SK-N-SH (cell line): ENCODE measurements at regions not wholly inside any gene's neighbourhood (a gene's known extent, or its start where the extent isn't known, plus 50 kb on each side); places are given as distances from the start of the nearest gene placed in this dataset.

Source experiments
- CTCF ChIA-PET: fragments of 300-600, 350-600 bp; formaldehyde crosslinking; extraction: SDS; loops from one replicate; lab custom pipeline; 2021; lab: Yijun Ruan, JAX
- POLR2A ChIA-PET: fragments of 350-600 bp; sonication (Branson Sonifier 250); formaldehyde crosslinking; extraction: SDS; loops from one replicate; lab custom pipeline; 2020; ENCODE audit warnings: antibody characterized with exemption, inconsistent platforms; lab: Yijun Ruan, JAX
- DNase-seq: peaks from one replicate; pipeline ENCODE4 v3.0.0; 2012
- H2AFZ ChIP-seq: fragments of 200-600 bp; sonication (generic); 2 replicates; pipeline ENCODE4 v1.8.1; 2016; ENCODE audit warnings: antibody characterized with exemption, mild to moderate bottlenecking, low read depth
- H3F3A ChIP-seq: fragments of 200-600 bp; sonication (generic); replicated peaks from 2 replicates; pipeline ENCODE3; 2016; ENCODE audit warnings: antibody characterized with exemption, mild to moderate bottlenecking; ENCODE audit not compliant: insufficient read depth
- H3K27ac ChIP-seq, 2 experiments: fragments of 200-500 bp in 1 of 2; fragments of 200-600 bp in 1 of 2; sonication (Bioruptor generic) in 1 of 2; sonication (generic), shearing (Covaris generic) in 1 of 2; 2 replicates each; pipeline versions ENCODE4 v1.5.1 to v1.6.1; 2014 to 2016; ENCODE audit warnings: low read depth in 2 of 2, inconsistent platforms in 1 of 2, low read length in 1 of 2, mild to moderate bottlenecking in 1 of 2, mixed read lengths in 1 of 2
- H3K27me3 ChIP-seq: fragments of 200-600 bp; sonication (generic), shearing (Covaris generic); 2 replicates; pipeline ENCODE4 v1.6.1; 2016; ENCODE audit warnings: mixed run types; ENCODE audit not compliant: insufficient read depth
- H3K36me3 ChIP-seq, 2 experiments: fragments of 200-500 bp in 1 of 2; fragments of 200-600 bp in 1 of 2; sonication (Bioruptor generic) in 1 of 2; sonication (generic) in 1 of 2; replicated peaks in 1 of 2; 2 replicates each; pipeline versions ENCODE3 to v1.5.1; 2014 to 2016; ENCODE audit warnings: low read length in 1 of 2, mild to moderate bottlenecking in 1 of 2; ENCODE audit not compliant: insufficient read depth in 2 of 2, control insufficient read depth in 1 of 2
- H3K4me1 ChIP-seq, 2 experiments: fragments of 200-500 bp in 1 of 2; fragments of 200-600 bp in 1 of 2; sonication (Bioruptor generic) in 1 of 2; sonication (generic), shearing (Covaris generic) in 1 of 2; 2 replicates each; pipeline versions ENCODE4 v1.5.1 to v1.6.1; 2014 to 2016; ENCODE audit warnings: low read depth in 1 of 2, low read length in 1 of 2, mixed run types in 1 of 2; ENCODE audit not compliant: insufficient read depth in 2 of 2, control insufficient read depth in 1 of 2
- H3K4me2 ChIP-seq: fragments of 200-600 bp; sonication (generic), shearing (Covaris generic); 2 replicates; pipeline ENCODE4 v1.6.1; 2017; ENCODE audit warnings: mixed run types
- H3K4me3 ChIP-seq, 2 experiments: fragments of 200-500 bp in 1 of 2; fragments of 200-600 bp in 1 of 2; sonication (Bioruptor generic) in 1 of 2; sonication (generic), shearing (Covaris generic) in 1 of 2; 2 replicates each; pipeline versions ENCODE4 v1.5.1 to v1.8.1; 2014 to 2016; ENCODE audit warnings: low read depth in 2 of 2, inconsistent platforms in 1 of 2, low read length in 1 of 2, mild to moderate bottlenecking in 1 of 2, mixed read lengths in 1 of 2, moderate library complexity in 1 of 2
- H3K79me2 ChIP-seq: fragments of 200-600 bp; sonication (generic); 2 replicates; pipeline ENCODE4 v1.8.1; 2017; ENCODE audit warnings: mild to moderate bottlenecking; ENCODE audit not compliant: insufficient read depth
- H3K9ac ChIP-seq: fragments of 200-600 bp; sonication (generic); 2 replicates; pipeline ENCODE4 v1.6.1; 2017; ENCODE audit warnings: mixed run types
- H3K9me2 ChIP-seq: fragments of 200-600 bp; sonication (generic); 2 replicates; pipeline ENCODE4 v1.6.1; 2017; ENCODE audit warnings: mixed run types
- H3K9me3 ChIP-seq: fragments of 200-600 bp; sonication (generic); 2 replicates; pipeline ENCODE4 v1.6.1; 2017; ENCODE audit warnings: mixed run types, mild to moderate bottlenecking, moderate library complexity
- H4K20me1 ChIP-seq: fragments of 200-600 bp; sonication (generic); 2 replicates; pipeline ENCODE4 v1.6.1; 2017; ENCODE audit warnings: mild to moderate bottlenecking, mixed run types; ENCODE audit not compliant: insufficient read depth
- ELF1 ChIP-seq: IDR thresholded peaks from 2 replicates; pipeline ENCODE4 v1.4.0; 2012
- EP300 ChIP-seq, 2 experiments: IDR thresholded peaks; 2 replicates each; pipeline versions ENCODE4 v1.4.0 to v1.6.1; 2012; ENCODE audit warnings: borderline replicate concordance in 1 of 2, low read depth in 1 of 2, low read length in 1 of 2
- EZH2phosphoT487 ChIP-seq: fragments of 200-600 bp; sonication (generic); IDR thresholded peaks from 2 replicates; pipeline ENCODE4 v1.6.1; 2017; ENCODE audit warnings: low read depth, mixed run types, mild to moderate bottlenecking, antibody characterized with exemption, moderate library complexity, borderline replicate concordance
- NRF1 ChIP-seq: IDR thresholded peaks from 2 replicates; pipeline ENCODE4 v1.6.1; 2012; ENCODE audit warnings: low read depth, mild to moderate bottlenecking, low read length
- PBX3 ChIP-seq: IDR thresholded peaks from 2 replicates; pipeline ENCODE4; 2012
- RCOR1 ChIP-seq: fragments of 150-350 bp; IDR thresholded peaks from 2 replicates; pipeline ENCODE4 v1.6.1; 2017; ENCODE audit warnings: antibody characterized with exemption, low read length
- REST ChIP-seq: IDR thresholded peaks from 2 replicates; pipeline ENCODE4 v1.6.1; 2012; ENCODE audit warnings: mild to moderate bottlenecking, low read depth, low read length, moderate library complexity
- RXRA ChIP-seq: IDR thresholded peaks from 2 replicates; pipeline ENCODE4 v1.4.0; 2012; ENCODE audit warnings: low read depth, mild to moderate bottlenecking, borderline replicate concordance
- TAF1 ChIP-seq: IDR thresholded peaks from 2 replicates; pipeline ENCODE4 v1.6.1; 2012; ENCODE audit warnings: low read depth, mild to moderate bottlenecking, low read length, moderate library complexity, borderline replicate concordance
- TEAD4 ChIP-seq: IDR thresholded peaks from 2 replicates; pipeline ENCODE4 v1.4.0; 2012; ENCODE audit warnings: mild to moderate bottlenecking, borderline replicate concordance; ENCODE audit not compliant: insufficient read depth
- USF2 ChIP-seq: fragments of 150-350 bp; IDR thresholded peaks from 2 replicates; pipeline ENCODE4 v1.6.1; 2017; ENCODE audit warnings: antibody characterized with exemption, low read length, low read depth, borderline replicate concordance
- YY1 ChIP-seq: IDR thresholded peaks from 2 replicates; pipeline ENCODE4 v1.4.0; 2012; ENCODE audit warnings: low read depth, mild to moderate bottlenecking
- ZBTB33 ChIP-seq: IDR thresholded peaks from 2 replicates; pipeline ENCODE4 v1.4.0; 2012; ENCODE audit warnings: low read depth, borderline replicate concordance
- WGBS: methylation state at CpG from one replicate; pipeline ENCODE4 v1.1.6; 2017; ENCODE audit warnings: low lambda C conversion rate; 5-methylcytosine and 5-hydroxymethylcytosine counted together
- TF ChIP-seq, protein P1 (sequence below): IDR thresholded peaks from 2 replicates; pipeline ENCODE4 v1.4.0; 2012; ENCODE audit warnings: low read depth
- TF ChIP-seq, protein P2 (sequence below): fragments of 150-350 bp; IDR thresholded peaks from 2 replicates; pipeline ENCODE4 v1.6.1; 2016; ENCODE audit warnings: mild to moderate bottlenecking, low read depth, low read length

DNA sequence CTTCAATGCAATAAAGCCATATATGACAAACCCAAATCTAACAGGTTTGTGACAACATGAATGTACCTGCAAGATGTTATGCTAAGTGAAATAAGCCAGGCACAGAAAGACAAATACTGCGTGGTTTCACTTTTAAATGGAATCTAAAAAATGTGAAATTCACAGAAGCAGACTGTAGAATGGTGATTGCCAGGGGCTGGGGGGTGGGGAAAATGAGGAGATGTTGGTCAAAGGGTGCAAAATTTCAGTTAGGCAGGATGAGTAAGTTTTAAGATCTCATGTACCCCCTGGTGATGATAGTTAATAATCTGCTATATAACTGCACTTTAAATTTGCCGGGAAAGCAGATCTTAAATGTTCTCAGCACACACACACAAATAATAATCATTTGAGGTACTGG, 160.5 kb downstream of the PTBP2 start:
- Histone ChIP-seq H3K4me1 (no peaks in the 10 kb centered on the region), H3K9me2 (no peaks in the 10 kb centered on the region), H3K9ac (no peak overlapping the region), H3K4me3 (no peak overlapping the region), H3K27me3 (no peaks in the 10 kb centered on the region), H3K4me2 (no peak overlapping the region), H4K20me1 (no peaks in the 10 kb centered on the region), H2AFZ (no peak overlapping the region), H3K9me3 (no peaks in the 10 kb centered on the region), H3K79me2 (no peaks in the 10 kb centered on the region), H3F3A (peaks cover 5% of the 10 kb centered on the region), H3K36me3 (no peaks in the 10 kb centered on the region), H3K27ac (no peak overlapping the region)
- WGBS, result 61% methylated on average over 2 of the region's 2 CpGs
- ChIA-PET CTCF (interaction anchor here (1.2 kb wide), 1 partner anchor 28 kb away, joined by 3 read pairs; no protein-coding TSS in a partner anchor), POLR2A (no interaction called here)
- DNase-seq, result no peak
- TF ChIP-seq REST, result no peak
- TF ChIP-seq ELF1, result no peak
- no peak for TF ChIP-seq PBX3

GRCh38 chr1:96886474-96886873, 164.9 kb downstream of the PTBP2 start:
- H3K4me2 ChIP-seq, result no peak overlapping the region
- H4K20me1 ChIP-seq, result no peaks in the 10 kb centered on the region
- no peaks in the 10 kb centered on the region for H3K36me3 ChIP-seq
- no peak for TF ChIP-seq TEAD4
- TF ChIP-seq, protein P1, sequence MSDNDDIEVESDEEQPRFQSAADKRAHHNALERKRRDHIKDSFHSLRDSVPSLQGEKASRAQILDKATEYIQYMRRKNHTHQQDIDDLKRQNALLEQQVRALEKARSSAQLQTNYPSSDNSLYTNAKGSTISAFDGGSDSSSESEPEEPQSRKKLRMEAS, result no peak
- TF ChIP-seq PBX3, result no peak
- no peak for TF ChIP-seq RXRA
- no peak for TF ChIP-seq TAF1
- TF ChIP-seq RCOR1, result no peak
- TF ChIP-seq EP300 (IDR thresholded peaks at IDR 0.05; ENCODE audit: borderline replicate concordance in 1 of 2, low read depth in 1 of 2, low read length in 1 of 2), result no peak
- no peak for TF ChIP-seq ZBTB33
- TF ChIP-seq NRF1, result no peak
- TF ChIP-seq USF2, result no peak
- TF ChIP-seq YY1, result no peak
- TF ChIP-seq, protein P2, sequence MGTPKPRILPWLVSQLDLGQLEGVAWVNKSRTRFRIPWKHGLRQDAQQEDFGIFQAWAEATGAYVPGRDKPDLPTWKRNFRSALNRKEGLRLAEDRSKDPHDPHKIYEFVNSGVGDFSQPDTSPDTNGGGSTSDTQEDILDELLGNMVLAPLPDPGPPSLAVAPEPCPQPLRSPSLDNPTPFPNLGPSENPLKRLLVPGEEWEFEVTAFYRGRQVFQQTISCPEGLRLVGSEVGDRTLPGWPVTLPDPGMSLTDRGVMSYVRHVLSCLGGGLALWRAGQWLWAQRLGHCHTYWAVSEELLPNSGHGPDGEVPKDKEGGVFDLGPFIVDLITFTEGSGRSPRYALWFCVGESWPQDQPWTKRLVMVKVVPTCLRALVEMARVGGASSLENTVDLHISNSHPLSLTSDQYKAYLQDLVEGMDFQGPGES, result no peak
- TF ChIP-seq EZH2phosphoT487, result no peak
- no peak overlapping the region for H3K27ac ChIP-seq
- no peaks in the 10 kb centered on the region for H3F3A ChIP-seq
- H3K79me2 ChIP-seq, result no peaks in the 10 kb centered on the region
- WGBS, result 33% methylated on average over 4 of the region's 4 CpGs
- ChIA-PET CTCF (no interaction called here), POLR2A (no interaction called here)
- no peaks in the 10 kb centered on the region for H3K27me3 ChIP-seq
- DNase-seq, result no peak
- H3K9ac ChIP-seq, result no peak overlapping the region
- no peaks in the 10 kb centered on the region for H3K4me1 ChIP-seq
- H3K9me3 ChIP-seq, result peaks cover 3% of the 10 kb centered on the region; the same call in 1 of the 2 replicates
- no peaks in the 10 kb centered on the region for H3K9me2 ChIP-seq
- H3K4me3 ChIP-seq, result no peak overlapping the region
- H2AFZ ChIP-seq, result no peak overlapping the region
